Activated naive CD4-positive, alpha-beta T cell treated with anti-CD3 and anti-CD28 coated beads, Interleukin-2, amount 10 ng/mL, durations not matched to agents 7 days and 5 days (primary cell): ENCODE measurements at regions not wholly inside any gene's neighbourhood (a gene's known extent, or its start where the extent isn't known, plus 50 kb on each side); places are given as distances from the start of the nearest gene placed in this dataset.

Experiments
- CTCF ChIA-PET: fragments of 350-600 bp; sonication (Branson Sonifier 250); formaldehyde crosslinking; loops from one replicate; lab custom pipeline; 2021; ENCODE audit warnings: antibody characterized with exemption; lab: Charles Lee
- DNase-seq: peaks from one replicate; pipeline ENCODE4 v3.0.0-alpha.2; 2020
- H3K27ac Mint-ChIP-seq: one replicate; pipeline ENCODE4 v1.8.0; 2021; ENCODE audit warnings: mild to moderate bottlenecking, moderate library complexity, mixed read lengths
- H3K27me3 Mint-ChIP-seq: one replicate; pipeline ENCODE4 v1.8.0; 2021; ENCODE audit warnings: mild to moderate bottlenecking, mixed read lengths
- H3K36me3 Mint-ChIP-seq: one replicate; pipeline ENCODE4 v1.8.0; 2021; ENCODE audit warnings: mixed read lengths
- H3K4me1 Mint-ChIP-seq: one replicate; pipeline ENCODE4 v1.8.0; 2021; ENCODE audit warnings: mixed read lengths
- H3K4me3 Mint-ChIP-seq: one replicate; pipeline ENCODE4 v1.8.0; 2021; ENCODE audit warnings: mild to moderate bottlenecking, moderate library complexity, mixed read lengths
- H3K9me3 Mint-ChIP-seq: one replicate; pipeline ENCODE4 v1.8.0; 2021; ENCODE audit warnings: mixed read lengths

GRCh38 chr4:98745366-98745765, 87.0 kb upstream of the TSPAN5 start:
- DNase-seq: no peak
- H3K27me3 Mint-ChIP-seq: peaks cover 6% of the 10 kb centered on the region
- H3K9me3 Mint-ChIP-seq: no peaks in the 10 kb centered on the region
- H3K36me3 Mint-ChIP-seq: no peaks in the 10 kb centered on the region
- CTCF ChIA-PET: no interaction called here
- H3K27ac Mint-ChIP-seq: no peak overlapping the region
- H3K4me1 Mint-ChIP-seq: no peaks in the 10 kb centered on the region
- H3K4me3 Mint-ChIP-seq: no peak overlapping the region

- H3K27ac Mint-ChIP-seq: no peak overlapping the region
- CTCF ChIA-PET: no interaction called here
- H3K4me1 Mint-ChIP-seq: no peaks in the 10 kb centered on the region
- no peak for DNase-seq
- H3K4me3 Mint-ChIP-seq: no peak overlapping the region
- no peaks in the 10 kb centered on the region for H3K36me3 Mint-ChIP-seq
- H3K27me3 Mint-ChIP-seq: peaks cover 6% of the 10 kb centered on the region
- no peaks in the 10 kb centered on the region for H3K9me3 Mint-ChIP-seq
Observed at GRCh38 chr4:98744372-98745150, 86.2 kb upstream of the TSPAN5 start.

GRCh38 chr4:98741952-98742351, 83.5 kb upstream of the TSPAN5 start:
- no peak for DNase-seq
- CTCF ChIA-PET: no interaction called here
- Mint-ChIP-seq H3K9me3 (peaks cover 10% of the 10 kb centered on the region), H3K36me3 (no peaks in the 10 kb centered on the region), H3K27me3 (peaks cover 6% of the 10 kb centered on the region), H3K4me1 (no peaks in the 10 kb centered on the region), H3K4me3 (no peak overlapping the region), H3K27ac (no peak overlapping the region)

- Mint-ChIP-seq H3K27me3 (peaks cover 6% of the 10 kb centered on the region), H3K36me3 (no peaks in the 10 kb centered on the region), H3K4me3 (no peak overlapping the region), H3K9me3 (peaks cover 10% of the 10 kb centered on the region), H3K4me1 (no peaks in the 10 kb centered on the region), H3K27ac (no peak overlapping the region)
- DNase-seq: no peak
- CTCF ChIA-PET: no interaction called here
Observed at GRCh38 chr4:98739751-98740150, 81.3 kb upstream of the TSPAN5 start.

- peaks cover under 1% of the 10 kb centered on the region for H3K4me1 Mint-ChIP-seq
- peaks cover 4% of the 10 kb centered on the region for H3K27me3 Mint-ChIP-seq
- H3K27ac Mint-ChIP-seq: no peak overlapping the region
- CTCF ChIA-PET: no interaction called here
- H3K9me3 Mint-ChIP-seq: peaks cover 10% of the 10 kb centered on the region
- no peaks in the 10 kb centered on the region for H3K36me3 Mint-ChIP-seq
- H3K4me3 Mint-ChIP-seq: no peak overlapping the region
- DNase-seq: no peak
Observed at GRCh38 chr4:98733601-98734000, 75.2 kb upstream of the TSPAN5 start.

GRCh38 chr4:98728871-98729270, 70.5 kb upstream of the TSPAN5 start:
- Mint-ChIP-seq H3K27ac (no peak overlapping the region), H3K9me3 (peaks cover 12% of the 10 kb centered on the region), H3K36me3 (peaks cover 4% of the 10 kb centered on the region), H3K27me3 (peaks cover 4% of the 10 kb centered on the region), H3K4me3 (no peak overlapping the region), H3K4me1 (peaks cover 5% of the 10 kb centered on the region)
- no peak for DNase-seq
- CTCF ChIA-PET: no interaction called here

- H3K36me3 Mint-ChIP-seq: peaks cover 4% of the 10 kb centered on the region
- H3K4me3 Mint-ChIP-seq: no peak overlapping the region
- no peak overlapping the region for H3K27ac Mint-ChIP-seq
- peaks cover 4% of the 10 kb centered on the region for H3K27me3 Mint-ChIP-seq
- peaks cover 13% of the 10 kb centered on the region for H3K9me3 Mint-ChIP-seq
- no peak for DNase-seq
- peaks cover 5% of the 10 kb centered on the region for H3K4me1 Mint-ChIP-seq
- CTCF ChIA-PET: interaction anchor here (0.8 kb wide), 1 partner anchor 15 kb away, joined by 3 read pairs; no protein-coding TSS in a partner anchor
Observed at GRCh38 chr4:98728433-98728832, 70.0 kb upstream of the TSPAN5 start.

- H3K9me3 Mint-ChIP-seq: peaks cover 20% of the 10 kb centered on the region
- no peak overlapping the region for H3K4me3 Mint-ChIP-seq
- H3K36me3 Mint-ChIP-seq: peaks cover 4% of the 10 kb centered on the region
- no peaks in the 10 kb centered on the region for H3K4me1 Mint-ChIP-seq
- CTCF ChIA-PET: interaction anchor here (0.6 to 0.9 kb wide), 2 partner anchors 19 to 142 kb away, joined by 3 to 4 read pairs; no protein-coding TSS in a partner anchor
- H3K27ac Mint-ChIP-seq: no peak overlapping the region
- DNase-seq: no peak
- no peaks in the 10 kb centered on the region for H3K27me3 Mint-ChIP-seq
Observed at GRCh38 chr4:98722000-98722399, 63.6 kb upstream of the TSPAN5 start.

GRCh38 chr4:98720871-98721480, 62.6 kb upstream of the TSPAN5 start:
- CTCF ChIA-PET: interaction anchor here (0.7 to 0.9 kb wide), 2 partner anchors 20 to 40 kb away, joined by 3 read pairs; no protein-coding TSS in a partner anchor
- no peak overlapping the region for H3K4me3 Mint-ChIP-seq
- H3K4me1 Mint-ChIP-seq: no peaks in the 10 kb centered on the region
- DNase-seq: no peak
- H3K36me3 Mint-ChIP-seq: peaks cover 4% of the 10 kb centered on the region
- no peak overlapping the region for H3K27ac Mint-ChIP-seq
- peaks cover 20% of the 10 kb centered on the region for H3K9me3 Mint-ChIP-seq
- no peaks in the 10 kb centered on the region for H3K27me3 Mint-ChIP-seq

- Mint-ChIP-seq H3K27me3 (no peaks in the 10 kb centered on the region), H3K9me3 (peaks cover 2% of the 10 kb centered on the region), H3K4me1 (no peaks in the 10 kb centered on the region), H3K27ac (no peak overlapping the region), H3K36me3 (no peaks in the 10 kb centered on the region), H3K4me3 (no peak overlapping the region)
- DNase-seq: no peak
- CTCF ChIA-PET: no interaction called here
Observed at GRCh38 chr4:98716796-98717195, 58.4 kb upstream of the TSPAN5 start.

- Mint-ChIP-seq H3K4me3 (no peak overlapping the region), H3K27ac (no peak overlapping the region), H3K36me3 (peaks cover 8% of the 10 kb centered on the region), H3K27me3 (no peaks in the 10 kb centered on the region), H3K9me3 (peaks cover 14% of the 10 kb centered on the region), H3K4me1 (peaks cover 2% of the 10 kb centered on the region)
- CTCF ChIA-PET: interaction anchor here (0.6 to 0.7 kb wide), 2 partner anchors 18 to 173 kb away, joined by 3 to 4 read pairs; no protein-coding TSS in a partner anchor
- no peak for DNase-seq
Observed at GRCh38 chr4:98712607-98713006, 54.2 kb upstream of the TSPAN5 start.

- Mint-ChIP-seq H3K4me3 (no peak overlapping the region), H3K9me3 (peaks cover 16% of the 10 kb centered on the region), H3K36me3 (peaks cover 17% of the 10 kb centered on the region), H3K27me3 (no peaks in the 10 kb centered on the region), H3K4me1 (peaks cover 11% of the 10 kb centered on the region), H3K27ac (no peak overlapping the region)
- CTCF ChIA-PET: no interaction called here
- DNase-seq: no peak
Observed at GRCh38 chr4:98711526-98711925, 53.1 kb upstream of the TSPAN5 start.

GRCh38 chr4:98710831-98711230, 52.4 kb upstream of the TSPAN5 start:
- CTCF ChIA-PET: no interaction called here
- no peak for DNase-seq
- H3K27ac Mint-ChIP-seq: no peak overlapping the region
- H3K4me3 Mint-ChIP-seq: no peak overlapping the region
- peaks cover 18% of the 10 kb centered on the region for H3K4me1 Mint-ChIP-seq
- peaks cover 23% of the 10 kb centered on the region for H3K9me3 Mint-ChIP-seq
- peaks cover 22% of the 10 kb centered on the region for H3K36me3 Mint-ChIP-seq
- no peaks in the 10 kb centered on the region for H3K27me3 Mint-ChIP-seq
